ENCODE measurements at regions not wholly inside any gene's neighbourhood (a gene's known extent, or its start where the extent isn't known, plus 50 kb on each side); places are given as distances from the start of the nearest gene placed in this dataset.
"Not testable (repeated sequence)": the region's sequence is repeated elsewhere in the genome, so short reads cannot be mapped to it uniquely, and the experiment has no call there.

DNA sequence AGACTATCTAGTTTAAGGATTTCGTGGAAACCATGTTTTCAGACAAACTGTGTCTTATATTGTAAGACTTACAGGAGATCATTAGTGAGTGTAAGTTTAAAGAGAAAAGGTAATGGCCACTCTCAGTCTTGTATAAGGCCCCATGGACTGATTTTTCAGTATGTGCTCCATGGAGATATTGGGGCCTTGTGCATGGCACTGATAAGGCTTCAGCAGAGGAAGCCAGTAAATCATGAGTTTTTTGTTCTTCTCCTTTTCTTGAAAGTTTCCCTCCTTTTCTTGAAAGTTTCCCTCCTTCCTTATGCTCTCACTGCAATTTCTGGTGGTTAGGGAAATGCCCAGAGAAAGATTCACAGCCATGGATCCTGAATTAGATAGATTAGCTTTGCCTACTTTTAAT, 471.3 kb downstream of the LRRC70 start:
- Histone ChIP-seq H3K4me1 (ENCODE audit: insufficient read depth) (no peaks in the 10 kb centered on the region), H3K27ac (ENCODE audit: low read depth) (no peak overlapping the region), H3K4me3 (ENCODE audit: low read depth, low read length) (no peak overlapping the region), H3K36me3 (ENCODE audit: insufficient read depth) (no peaks in the 10 kb centered on the region)
- WGBS = 85% methylated on average over 1 of the region's 1 CpG
- DNase-seq (ENCODE audit: extremely low spot score) = no peak

DNA sequence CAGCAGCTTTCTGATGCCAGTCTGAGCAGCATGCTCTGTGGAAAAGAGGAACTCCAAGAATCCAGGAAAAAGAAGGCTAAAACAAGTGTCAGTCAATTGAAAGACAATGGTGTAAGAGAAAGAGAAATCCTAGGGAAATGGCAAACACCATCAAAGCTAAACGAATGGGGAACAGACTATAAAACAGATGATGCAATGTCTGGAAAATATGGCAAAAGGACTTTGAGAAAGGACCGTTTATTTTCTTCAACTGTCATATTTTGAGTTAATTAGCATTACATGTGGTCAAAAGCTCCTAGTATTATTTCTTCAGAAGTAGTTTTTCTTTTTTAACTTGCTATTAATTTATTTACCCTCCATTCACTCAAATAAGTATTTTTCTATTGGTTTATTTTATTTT, 465.2 kb downstream of the LRRC70 start:
- no peaks in the 10 kb centered on the region for H3K36me3 ChIP-seq (ENCODE audit: insufficient read depth)
- 44% methylated on average over 2 of the region's 2 CpGs for WGBS
- DNase-seq (ENCODE audit: extremely low spot score) = no peak
- no peak overlapping the region for H3K4me3 ChIP-seq (ENCODE audit: low read depth, low read length)
- no peaks in the 10 kb centered on the region for H3K4me1 ChIP-seq (ENCODE audit: insufficient read depth)
- no peak overlapping the region for H3K27ac ChIP-seq (ENCODE audit: low read depth)

DNA sequence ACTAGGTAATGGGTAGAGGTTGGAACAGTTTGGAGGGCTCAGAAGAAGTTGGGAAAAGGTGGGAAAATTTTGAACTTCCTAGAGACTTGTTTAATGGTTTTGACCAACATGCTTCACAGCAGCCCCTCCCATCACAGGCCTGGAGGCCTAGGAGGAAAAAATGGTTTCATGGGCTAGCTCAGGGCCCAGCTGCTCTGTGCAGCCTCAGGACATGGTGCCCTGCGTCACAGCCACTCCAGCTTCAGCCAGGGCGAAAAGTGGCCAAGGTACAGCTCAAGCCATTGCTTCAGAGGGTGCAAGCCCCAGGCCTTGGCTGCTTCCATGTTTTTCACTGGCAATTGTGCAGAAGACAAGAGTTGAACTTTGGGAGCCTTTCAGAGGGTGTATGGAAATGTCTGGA, 453.7 kb downstream of the LRRC70 start:
- H3K4me1 ChIP-seq (ENCODE audit: insufficient read depth) = no peaks in the 10 kb centered on the region
- no peak for DNase-seq (ENCODE audit: extremely low spot score)
- WGBS = 80% methylated on average over 2 of the region's 2 CpGs
- H3K36me3 ChIP-seq (ENCODE audit: insufficient read depth) = no peaks in the 10 kb centered on the region
- no peak overlapping the region for H3K27ac ChIP-seq (ENCODE audit: low read depth)
- no peak overlapping the region for H3K4me3 ChIP-seq (ENCODE audit: low read depth, low read length)

- Histone ChIP-seq H3K4me3 (ENCODE audit: low read depth, low read length) (no peak overlapping the region), H3K27ac (ENCODE audit: low read depth) (no peak overlapping the region), H3K36me3 (ENCODE audit: insufficient read depth) (no peaks in the 10 kb centered on the region), H3K4me1 (ENCODE audit: insufficient read depth) (no peaks in the 10 kb centered on the region)
- no peak for DNase-seq (ENCODE audit: extremely low spot score)
- WGBS = 50% methylated on average over 3 of the region's 3 CpGs
Observed at GRCh38 chr5:63029891-63030290, 451.3 kb downstream of the LRRC70 start.

- no peak overlapping the region for H3K27ac ChIP-seq (ENCODE audit: low read depth)
- H3K4me1 ChIP-seq (ENCODE audit: insufficient read depth) = no peaks in the 10 kb centered on the region
- H3K4me3 ChIP-seq (ENCODE audit: low read depth, low read length) = no peak overlapping the region
- H3K36me3 ChIP-seq (ENCODE audit: insufficient read depth) = no peaks in the 10 kb centered on the region
- no peak for DNase-seq (ENCODE audit: extremely low spot score)
- 70% methylated on average over 3 of the region's 3 CpGs for WGBS
Observed at GRCh38 chr5:63025679-63026078, 447.1 kb downstream of the LRRC70 start.

GRCh38 chr5:63022403-63022802, 443.8 kb downstream of the LRRC70 start:
- 99% methylated on average over 1 of the region's 1 CpG for WGBS
- Histone ChIP-seq H3K4me1 (ENCODE audit: insufficient read depth) (no peaks in the 10 kb centered on the region), H3K27ac (ENCODE audit: low read depth) (no peak overlapping the region), H3K4me3 (ENCODE audit: low read depth, low read length) (no peak overlapping the region), H3K36me3 (ENCODE audit: insufficient read depth) (no peaks in the 10 kb centered on the region)
- DNase-seq (ENCODE audit: extremely low spot score) = no peak

- Histone ChIP-seq H3K36me3 (ENCODE audit: insufficient read depth) (no peaks in the 10 kb centered on the region), H3K27ac (ENCODE audit: low read depth) (no peak overlapping the region), H3K4me3 (ENCODE audit: low read depth, low read length) (no peak overlapping the region), H3K4me1 (ENCODE audit: insufficient read depth) (no peaks in the 10 kb centered on the region)
- DNase-seq (ENCODE audit: extremely low spot score) = no peak
- WGBS = 69% methylated on average over 1 of the region's 1 CpG
Observed at GRCh38 chr5:63011158-63011557, 432.5 kb downstream of the LRRC70 start.

DNA sequence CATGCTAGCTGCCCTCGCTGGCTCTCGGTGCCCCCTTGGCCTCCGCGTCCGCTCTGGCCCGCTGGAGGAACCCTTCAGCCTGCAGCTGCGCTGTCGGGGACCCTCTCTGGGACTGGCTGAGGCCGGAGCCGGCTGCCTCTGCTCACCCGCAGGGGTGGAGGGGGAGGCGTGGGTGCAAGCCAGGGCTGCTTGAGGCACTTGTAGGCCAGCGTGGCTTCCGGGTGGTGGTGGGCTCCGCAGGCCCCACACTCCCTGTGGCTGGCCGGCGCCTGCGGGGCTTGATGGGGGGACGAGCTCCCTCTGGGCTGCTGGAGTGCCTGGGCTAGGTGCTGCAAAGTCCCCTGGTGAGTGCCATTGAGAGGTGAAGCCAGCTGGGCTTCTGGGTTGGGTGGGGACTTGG, 429.6 kb downstream of the LRRC70 start:
- H3K36me3 ChIP-seq (ENCODE audit: insufficient read depth) = no peaks in the 10 kb centered on the region

GRCh38 chr5:62994842-62995241, 416.2 kb downstream of the LRRC70 start:
- not testable (repeated sequence) for H3K27ac ChIP-seq (ENCODE audit: low read depth); H3K36me3 ChIP-seq (ENCODE audit: insufficient read depth); H3K4me1 ChIP-seq (ENCODE audit: insufficient read depth); H3K4me3 ChIP-seq (ENCODE audit: low read depth, low read length); DNase-seq (ENCODE audit: extremely low spot score)
- WGBS = 62% methylated on average over 1 of the region's 1 CpG

More for the DNA sequence above, 429.6 kb downstream of the LRRC70 start:
- 96% methylated on average over 19 of the region's 19 CpGs for WGBS
- no peak overlapping the region for H3K27ac ChIP-seq (ENCODE audit: low read depth)
- no peak overlapping the region for H3K4me3 ChIP-seq (ENCODE audit: low read depth, low read length)
- no peaks in the 10 kb centered on the region for H3K4me1 ChIP-seq (ENCODE audit: insufficient read depth)
- no peak for DNase-seq (ENCODE audit: extremely low spot score)

GRCh38 chr5:62985749-62986148, 407.1 kb downstream of the LRRC70 start:
- no peak overlapping the region for H3K4me3 ChIP-seq (ENCODE audit: low read depth, low read length)
- no peaks in the 10 kb centered on the region for H3K36me3 ChIP-seq (ENCODE audit: insufficient read depth)
- WGBS = 86% methylated on average over 1 of the region's 1 CpG
- H3K27ac ChIP-seq (ENCODE audit: low read depth) = no peak overlapping the region
- DNase-seq (ENCODE audit: extremely low spot score) = no peak
- no peaks in the 10 kb centered on the region for H3K4me1 ChIP-seq (ENCODE audit: insufficient read depth)

DNA sequence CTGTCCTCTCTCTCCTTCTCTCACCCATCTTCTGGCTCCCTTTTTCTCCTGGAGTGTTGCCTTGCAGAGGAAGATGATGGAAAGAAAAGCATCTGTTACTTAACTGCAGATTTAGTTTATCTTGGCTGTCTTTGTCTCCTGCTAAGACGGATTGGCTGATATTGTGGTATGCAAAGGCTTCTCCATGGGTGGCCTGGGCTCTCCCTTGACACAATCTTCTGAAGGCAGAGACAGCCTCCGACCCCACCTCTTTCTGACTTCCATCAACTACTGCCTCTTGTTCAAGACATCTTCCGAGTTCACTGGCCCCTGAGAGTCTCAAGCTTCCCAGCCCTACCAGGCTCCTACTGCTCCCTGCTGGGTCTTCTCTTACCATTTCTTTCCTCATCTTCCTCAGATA, 403.7 kb downstream of the LRRC70 start:
- WGBS = 45% methylated on average over 3 of the region's 3 CpGs
- no peaks in the 10 kb centered on the region for H3K36me3 ChIP-seq (ENCODE audit: insufficient read depth)
- no peak overlapping the region for H3K27ac ChIP-seq (ENCODE audit: low read depth)
- no peak for DNase-seq (ENCODE audit: extremely low spot score)
- H3K4me1 ChIP-seq (ENCODE audit: insufficient read depth) = no peaks in the 10 kb centered on the region
- H3K4me3 ChIP-seq (ENCODE audit: low read depth, low read length) = no peak overlapping the region

GRCh38 chr5:62980884-62981283, 402.3 kb downstream of the LRRC70 start:
- H3K4me3 ChIP-seq (ENCODE audit: low read depth, low read length) = no peak overlapping the region
- no peaks in the 10 kb centered on the region for H3K4me1 ChIP-seq (ENCODE audit: insufficient read depth)
- no peak for DNase-seq (ENCODE audit: extremely low spot score)
- no peak overlapping the region for H3K27ac ChIP-seq (ENCODE audit: low read depth)
- H3K36me3 ChIP-seq (ENCODE audit: insufficient read depth) = no peaks in the 10 kb centered on the region
- 91% methylated on average over 1 of the region's 1 CpG for WGBS

- Histone ChIP-seq H3K36me3 (ENCODE audit: insufficient read depth) (no peaks in the 10 kb centered on the region), H3K4me1 (ENCODE audit: insufficient read depth) (no peaks in the 10 kb centered on the region), H3K27ac (ENCODE audit: low read depth) (no peak overlapping the region), H3K4me3 (ENCODE audit: low read depth, low read length) (no peak overlapping the region)
- no peak for DNase-seq (ENCODE audit: extremely low spot score)
- WGBS = 87% methylated on average over 5 of the region's 5 CpGs
Observed at GRCh38 chr5:62979472-62979871, 400.9 kb downstream of the LRRC70 start.

- Histone ChIP-seq H3K27ac (ENCODE audit: low read depth) (no peak overlapping the region), H3K36me3 (ENCODE audit: insufficient read depth) (no peaks in the 10 kb centered on the region), H3K4me1 (ENCODE audit: insufficient read depth) (no peaks in the 10 kb centered on the region), H3K4me3 (ENCODE audit: low read depth, low read length) (no peak overlapping the region)
- 60% methylated on average over 4 of the region's 4 CpGs for WGBS
- no peak for DNase-seq (ENCODE audit: extremely low spot score)
Observed at GRCh38 chr5:62977661-62978060, 399.0 kb downstream of the LRRC70 start.

- Histone ChIP-seq H3K36me3 (ENCODE audit: insufficient read depth) (no peaks in the 10 kb centered on the region), H3K4me1 (ENCODE audit: insufficient read depth) (no peaks in the 10 kb centered on the region), H3K4me3 (ENCODE audit: low read depth, low read length) (no peak overlapping the region), H3K27ac (ENCODE audit: low read depth) (no peak overlapping the region)
- DNase-seq (ENCODE audit: extremely low spot score) = peak; percentile 23
- WGBS = 31% methylated on average over 3 of the region's 3 CpGs
Observed at GRCh38 chr5:62974623-62975022, 396.0 kb downstream of the LRRC70 start.

Data from urinary bladder (tissue), 3 donors.